H54 (cell line): ENCODE measurements at regions not wholly inside any gene's neighbourhood (a gene's known extent, or its start where the extent isn't known, plus 50 kb on each side); places are given as distances from the start of the nearest gene placed in this dataset.
A peak's percentile ranks its signal among the peaks of the same experiment; 100 is the strongest.

Source experiments
- DNase-seq: peaks from one replicate; pipeline ENCODE4 v3.0.0; 2011; ENCODE audit warnings: low spot score, mixed read lengths; ENCODE audit not compliant: insufficient read length
- FAIRE-seq: peaks from 3 replicates; lab custom pipeline; 2011; peaks lifted over from hg19 to GRCh38; lab: Jason Lieb, UNC
- POLR2A ChIP-seq: IDR thresholded peaks from 2 replicates; pipeline ENCODE4 v1.6.1; 2011; ENCODE audit warnings: low read depth, mild to moderate bottlenecking, low read length

GRCh38 chr7:130900471-130901076 is 166.6 kb upstream of the KLF14 start:
- no peak for TF ChIP-seq POLR2A
- DNase-seq (no peak), FAIRE-seq (no peak)

- no peak for DNase-seq
- no peak for FAIRE-seq
- no peak for TF ChIP-seq POLR2A
These were observed 167.3 kb upstream of the KLF14 start for GRCh38 chr7:130901209-130901783.

DNA sequence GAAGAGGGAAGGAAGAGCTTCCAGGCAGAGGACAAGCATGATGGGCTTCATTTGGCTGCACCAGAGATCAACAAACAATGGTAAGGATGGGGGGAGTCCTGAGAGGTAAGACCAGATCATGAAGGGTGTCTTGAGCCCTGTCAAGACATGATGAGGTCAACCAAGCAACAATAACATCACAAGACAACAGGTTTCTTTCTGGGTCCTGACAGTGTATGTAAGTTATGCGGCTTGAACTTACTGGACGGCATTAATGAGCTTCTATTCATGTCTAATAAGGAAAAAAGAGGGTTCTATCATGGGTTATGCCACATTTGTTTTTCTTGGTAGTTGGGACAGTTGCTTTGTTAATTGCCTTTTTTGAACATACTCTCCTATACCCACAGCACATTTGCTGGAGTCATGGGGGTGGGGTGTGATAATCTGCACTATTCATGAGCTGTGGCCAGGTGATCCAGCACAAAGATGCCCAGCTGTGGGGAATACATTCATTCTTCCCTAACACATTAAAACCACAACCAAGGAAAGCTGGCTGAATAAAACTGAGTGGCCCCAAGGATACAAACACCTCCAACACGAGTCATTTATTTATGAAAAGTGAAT is 168.8 kb upstream of the KLF14 start:
- FAIRE-seq (no peak), DNase-seq (no peak)
- no peak for TF ChIP-seq POLR2A

GRCh38 chr7:130903358-130903974 is 169.5 kb upstream of the KLF14 start:
- FAIRE-seq (no peak), DNase-seq (no peak)
- no peak for TF ChIP-seq POLR2A

DNA sequence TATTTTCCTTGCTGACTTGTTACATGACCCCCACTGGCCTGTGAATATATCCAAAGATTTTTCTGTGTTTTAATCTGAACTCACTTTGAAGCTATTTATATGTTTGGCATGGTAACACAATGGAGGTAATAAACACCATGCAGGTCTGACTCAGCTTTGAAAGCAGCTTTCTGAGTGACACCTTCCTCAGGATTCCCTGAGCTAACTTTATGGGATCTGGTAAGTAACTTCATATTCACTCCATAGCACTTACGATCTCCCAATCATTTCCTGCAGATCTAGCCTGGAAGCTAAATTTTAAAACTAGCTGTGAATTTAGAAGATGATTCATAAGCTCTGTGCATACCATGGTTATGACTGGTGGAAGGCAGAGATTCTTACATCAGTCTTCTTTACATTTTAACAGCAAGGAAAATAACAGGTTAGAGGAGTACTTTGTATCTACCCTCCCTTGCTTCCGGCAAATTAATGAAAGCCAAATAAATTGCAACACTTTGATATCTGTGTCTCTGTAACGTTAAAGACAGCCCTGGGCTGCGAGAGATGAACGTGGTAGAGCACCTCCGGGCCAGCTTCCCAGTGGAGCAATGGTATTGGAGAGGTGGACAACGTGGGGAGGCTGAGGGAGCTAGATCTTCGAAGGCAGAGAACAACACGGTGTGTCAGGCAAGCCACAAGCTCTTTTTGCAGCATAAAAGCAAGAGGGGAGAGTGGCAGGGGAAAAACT is 170.2 kb upstream of the KLF14 start:
- 0 out of 2 replicates have a peak, but pooled peaks have one; percentile 28 for TF ChIP-seq POLR2A
- DNase-seq (no peak), FAIRE-seq (no peak)

- no peak for TF ChIP-seq POLR2A
- FAIRE-seq (no peak), DNase-seq (no peak)
These were observed 170.8 kb upstream of the KLF14 start for GRCh38 chr7:130904792-130905191.

GRCh38 chr7:130906575-130906974 is 172.6 kb upstream of the KLF14 start:
- DNase-seq (no peak), FAIRE-seq (no peak)
- no peak for TF ChIP-seq POLR2A

GRCh38 chr7:130907439-130907838 is 173.4 kb upstream of the KLF14 start:
- no peak for DNase-seq
- no peak for FAIRE-seq
- TF ChIP-seq POLR2A: no peak

- DNase-seq (no peak), FAIRE-seq (no peak)
- TF ChIP-seq POLR2A: no peak
These were observed 174.5 kb upstream of the KLF14 start for GRCh38 chr7:130908345-130909160.

DNA sequence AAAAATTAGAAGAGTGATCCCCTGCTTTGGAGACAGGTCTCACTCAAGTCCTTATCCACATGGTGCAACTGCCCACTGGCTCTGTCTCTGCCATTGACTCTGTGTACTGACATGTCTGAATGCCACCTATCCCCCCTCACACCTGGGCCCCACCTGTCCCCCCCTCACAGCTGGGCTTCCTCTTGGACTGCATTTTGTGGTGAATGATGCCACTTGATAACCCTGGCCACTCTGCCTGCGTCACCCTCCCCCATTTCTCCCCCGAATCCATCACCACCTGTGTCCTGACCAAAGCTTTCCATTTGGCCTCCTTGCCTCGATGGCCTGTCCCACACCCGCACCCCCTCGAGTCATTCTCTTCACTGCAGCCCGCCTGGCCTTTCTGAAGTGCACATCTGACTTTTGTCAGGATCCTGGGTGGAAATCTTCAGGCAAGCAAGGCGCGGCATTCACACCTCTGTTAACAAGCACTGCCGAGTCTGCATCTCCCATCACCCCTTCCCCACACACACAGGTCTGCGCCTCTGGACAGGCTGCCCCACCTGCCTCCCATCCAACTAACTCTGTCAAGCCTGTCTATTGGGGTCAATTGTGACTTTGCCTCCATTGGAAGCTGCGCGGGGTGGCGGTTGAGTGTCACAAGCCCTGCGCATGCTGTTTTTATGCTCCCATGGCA is 175.3 kb upstream of the KLF14 start:
- no peak for FAIRE-seq
- no peak for DNase-seq
- TF ChIP-seq POLR2A: no peak

DNA sequence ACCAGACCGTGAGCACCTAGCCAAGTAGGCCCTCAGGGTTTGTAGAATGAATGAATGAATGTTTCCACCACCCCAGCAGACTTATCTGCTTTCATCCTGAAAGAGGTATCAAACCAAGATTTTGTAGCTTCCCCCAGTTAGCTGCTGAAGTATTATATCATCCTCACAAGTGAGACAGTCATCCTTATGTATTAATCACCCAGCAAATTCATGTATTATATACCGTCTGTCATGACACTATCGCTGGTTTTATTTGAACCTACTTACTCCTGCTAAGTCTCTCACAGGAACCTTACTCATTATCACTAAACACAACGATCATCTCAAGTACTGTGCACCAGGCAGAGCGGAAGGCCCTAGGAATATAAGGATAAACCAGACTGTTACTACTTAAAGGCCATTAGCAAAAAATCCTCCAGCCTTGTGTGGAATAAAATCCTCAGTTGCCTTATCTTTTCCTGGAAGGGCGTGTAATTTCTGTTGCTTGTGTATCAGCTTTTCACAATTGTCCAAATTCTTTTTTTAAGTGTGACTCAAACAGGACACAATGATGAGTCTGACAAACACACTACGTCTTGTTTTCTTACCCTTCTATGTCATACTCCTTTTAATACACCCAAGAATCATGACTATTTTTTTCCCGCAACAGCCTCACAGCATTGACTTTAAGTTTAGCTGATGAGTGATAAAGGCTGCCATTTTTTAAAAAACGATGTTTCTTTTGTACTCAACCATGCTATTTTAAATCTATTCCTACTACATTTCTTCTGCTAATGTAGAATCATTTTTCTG is 176.1 kb upstream of the KLF14 start:
- DNase-seq (no peak), FAIRE-seq (no peak)
- no peak for TF ChIP-seq POLR2A
